ENCODE measurements at regions not wholly inside any gene's neighbourhood (a gene's known extent, or its start where the extent isn't known, plus 50 kb on each side); places are given as distances from the start of the nearest gene placed in this dataset.
"Not testable (repeated sequence)": the region's sequence is repeated elsewhere in the genome, so short reads cannot be mapped to it uniquely, and the experiment has no call there.

DNA sequence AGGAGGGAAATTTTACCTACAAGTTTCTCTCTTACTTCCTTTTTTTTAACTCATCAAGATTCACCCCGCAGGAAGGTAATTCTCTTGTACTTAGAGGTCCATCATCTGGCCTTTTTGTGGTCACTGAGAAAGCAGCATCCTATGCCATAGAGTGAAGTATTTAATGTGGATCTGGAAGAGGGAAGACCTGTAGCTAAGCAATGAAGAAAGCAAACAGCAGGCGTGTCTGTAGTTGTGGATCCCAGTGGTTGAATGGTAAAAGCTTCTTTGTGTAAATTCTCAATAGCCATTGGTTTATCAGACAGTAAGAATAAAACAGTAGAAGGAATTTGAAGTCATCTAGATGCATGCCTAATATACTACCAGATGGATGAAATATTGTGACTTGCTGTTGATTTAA lies 196.4 kb downstream of the ANKRD7 start:
- DNase-seq = no peak

DNA sequence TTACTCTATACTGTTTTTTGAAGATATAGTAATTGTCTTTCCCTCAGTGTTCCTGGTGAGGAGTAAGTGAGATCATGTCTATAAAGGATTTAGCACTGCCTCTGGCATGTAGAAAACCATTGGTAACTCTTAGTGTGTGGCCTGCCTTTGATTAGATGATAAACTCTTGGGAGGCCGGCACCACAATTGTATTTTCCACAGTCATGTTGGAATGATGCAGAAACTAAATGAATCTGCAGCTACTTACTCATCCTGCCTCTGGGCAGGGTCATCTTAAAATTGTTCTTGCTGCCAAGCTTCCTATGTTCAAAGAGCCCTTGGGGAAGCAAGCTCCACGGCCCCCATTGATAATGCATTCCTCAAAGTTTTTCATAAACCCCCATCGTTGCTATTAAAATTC lies 204.6 kb downstream of the ANKRD7 start:
- DNase-seq = no peak

DNA sequence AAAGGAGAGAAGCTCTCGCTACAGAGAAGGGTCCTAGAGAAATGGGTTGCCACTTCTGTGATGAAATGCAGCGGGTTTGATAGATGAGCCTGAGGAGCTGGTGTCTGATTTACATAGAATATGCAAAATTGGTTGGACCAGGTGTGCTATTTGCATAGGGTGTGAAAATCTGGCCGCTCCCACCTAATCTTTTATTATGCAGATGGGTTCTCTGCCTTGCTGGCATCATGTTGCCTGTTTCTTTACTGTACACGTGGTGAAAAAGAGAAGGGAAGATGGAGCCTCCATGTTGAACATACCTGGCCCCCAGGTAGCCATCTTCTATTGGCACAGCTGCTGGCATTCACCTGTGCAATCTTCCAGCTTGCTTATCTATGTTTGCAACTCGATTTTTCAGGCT lies 212.2 kb downstream of the ANKRD7 start:
- DNase-seq = no peak

DNA sequence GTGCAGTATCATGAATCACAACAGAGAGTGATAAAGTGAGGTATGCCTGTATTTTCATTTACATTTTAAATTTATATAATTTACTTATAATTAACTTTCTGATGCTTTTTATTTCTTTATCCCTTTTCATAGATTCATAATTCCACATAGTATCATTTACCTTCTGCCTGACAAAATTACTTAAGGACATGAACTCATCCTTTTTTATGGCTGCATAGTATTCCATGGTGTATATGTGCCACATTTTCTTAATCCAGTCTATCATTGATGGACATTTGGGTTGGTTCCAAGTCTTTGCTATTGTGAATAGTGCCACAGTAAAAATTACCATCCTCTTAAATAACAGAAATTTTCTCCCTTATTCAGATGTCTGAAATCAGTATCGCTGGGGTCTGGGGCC lies 224.5 kb downstream of the ANKRD7 start:
- DNase-seq = not testable (repeated sequence)

DNA sequence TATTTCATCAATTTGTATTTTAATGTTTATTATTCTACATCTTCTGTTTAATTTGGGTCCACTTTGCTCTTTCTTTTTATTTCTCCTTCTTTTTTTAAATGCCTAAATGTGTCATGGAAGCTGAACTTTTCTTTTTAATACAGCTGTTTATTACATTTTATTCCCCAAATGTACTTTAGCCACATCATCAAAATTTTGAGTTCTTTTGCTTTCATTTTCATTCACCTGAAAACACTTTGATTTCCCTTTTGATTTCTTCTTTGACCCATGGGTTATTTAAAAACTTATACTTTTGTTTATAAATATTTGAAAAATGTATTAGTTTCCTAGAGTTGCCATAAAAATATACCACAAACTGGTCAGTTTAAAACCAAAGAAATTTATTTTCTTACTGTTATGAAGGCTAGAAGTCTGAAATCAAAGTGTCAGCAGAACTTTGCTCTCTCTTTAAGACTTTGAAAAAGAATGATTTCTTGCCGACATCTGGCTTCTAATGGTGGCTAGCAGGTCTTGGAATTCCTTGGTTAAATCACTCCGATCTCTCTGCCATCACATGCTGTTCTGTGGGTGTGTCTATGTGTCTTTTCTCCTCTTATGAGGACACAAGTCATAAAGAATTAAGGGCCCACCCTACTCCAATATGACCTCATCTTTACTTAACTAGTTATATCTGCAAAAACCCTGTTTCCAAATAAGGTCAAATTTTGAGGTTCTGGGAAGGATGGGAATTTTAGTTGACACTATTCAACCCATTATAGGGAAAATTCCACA lies 225.5 kb downstream of the ANKRD7 start:
- DNase-seq = no peak

DNA sequence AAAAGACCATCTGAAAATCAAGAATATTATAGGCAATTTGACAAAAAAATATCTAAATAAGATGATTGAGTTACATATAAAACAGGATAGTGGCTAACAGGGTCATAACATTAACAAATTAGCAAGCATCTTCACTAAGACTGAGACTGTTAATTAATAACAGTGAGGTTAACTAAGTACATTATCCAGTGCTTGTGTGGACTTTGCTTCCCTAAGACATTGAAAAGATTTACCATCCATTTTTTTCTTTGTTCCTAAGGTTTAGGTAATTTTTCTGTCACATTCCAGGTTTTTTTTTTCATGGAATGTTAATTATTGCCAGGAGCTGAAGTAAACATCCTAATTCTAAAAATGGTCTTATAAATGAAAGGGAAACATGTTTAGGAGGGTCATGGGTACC lies 227.6 kb downstream of the ANKRD7 start:
- DNase-seq = no peak

DNA sequence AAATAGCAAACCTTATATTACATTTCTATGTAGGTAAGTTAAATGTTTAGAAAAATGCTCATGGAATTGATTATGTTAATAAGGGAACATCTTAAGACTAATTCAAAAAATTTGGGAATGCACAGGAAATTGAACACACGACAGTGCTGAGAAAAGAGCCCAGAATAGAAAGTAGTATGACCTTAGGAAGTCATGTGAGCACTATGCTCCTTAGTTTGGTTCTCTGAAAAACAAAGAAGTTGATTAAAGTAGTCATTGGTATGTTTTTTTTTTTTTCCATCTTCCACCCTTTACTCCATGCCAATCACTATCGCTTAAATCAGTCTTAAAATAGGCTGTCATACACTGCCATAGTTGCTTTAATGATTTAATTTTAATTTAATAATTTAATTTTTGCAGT lies 242.9 kb downstream of the ANKRD7 start:
- no peak for DNase-seq

DNA sequence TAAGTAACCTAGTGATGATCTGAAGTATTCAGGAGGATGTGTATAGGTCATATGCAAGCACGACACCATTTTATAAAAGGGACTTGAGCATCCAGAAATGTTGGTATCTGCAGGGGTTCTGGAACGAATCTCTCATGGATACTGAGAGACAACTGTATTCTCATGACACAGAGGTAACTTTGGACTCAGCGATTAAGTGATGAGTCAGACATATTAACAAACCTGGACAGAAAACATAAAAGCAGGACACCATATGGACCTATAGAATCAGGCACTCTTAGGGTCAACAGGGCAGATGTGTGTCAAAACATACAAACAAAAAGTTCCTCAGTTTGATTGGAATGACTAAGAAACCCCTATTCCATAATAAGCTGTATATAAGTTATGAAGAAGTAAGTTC lies 248.1 kb downstream of the ANKRD7 start:
- no peak for DNase-seq

DNA sequence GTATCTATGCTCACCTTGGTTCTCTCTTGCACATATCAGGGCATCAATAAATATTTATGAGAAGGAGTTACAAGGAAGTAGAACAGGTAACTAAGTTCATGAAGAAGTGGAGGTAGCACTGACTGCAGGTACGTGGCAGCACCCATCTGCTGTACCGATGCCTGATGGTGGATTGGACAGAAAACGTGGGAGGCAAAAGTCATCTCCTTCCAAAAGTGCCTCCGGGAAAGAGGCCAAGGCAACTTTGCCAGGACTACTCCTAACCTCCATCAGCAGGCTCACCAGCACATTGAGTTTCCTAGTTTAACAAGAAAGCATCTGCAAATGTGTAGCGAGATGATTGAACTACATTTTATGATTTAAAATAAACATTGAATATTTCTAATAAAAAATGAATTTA lies 248.8 kb downstream of the ANKRD7 start:
- no peak for DNase-seq

DNA sequence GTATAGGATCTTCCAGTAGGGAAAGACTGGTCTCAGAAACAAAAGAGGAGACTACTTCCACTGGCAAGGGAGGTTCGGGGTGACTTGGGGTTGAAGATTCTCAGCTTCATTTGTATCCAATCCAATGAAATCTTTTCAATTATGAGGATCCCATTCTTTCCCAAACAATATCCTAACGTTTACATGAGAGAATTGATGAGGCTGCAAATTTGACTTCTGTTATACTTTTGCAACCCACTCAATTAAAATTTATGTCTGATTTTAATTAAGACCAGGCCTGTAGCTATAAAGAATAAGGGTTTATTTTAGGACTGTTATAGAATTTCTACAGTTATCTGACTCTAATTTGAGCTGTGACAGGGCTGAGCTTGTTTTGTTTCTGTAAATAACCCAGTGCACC lies 251.5 kb downstream of the ANKRD7 start:
- no peak for DNase-seq

DNA sequence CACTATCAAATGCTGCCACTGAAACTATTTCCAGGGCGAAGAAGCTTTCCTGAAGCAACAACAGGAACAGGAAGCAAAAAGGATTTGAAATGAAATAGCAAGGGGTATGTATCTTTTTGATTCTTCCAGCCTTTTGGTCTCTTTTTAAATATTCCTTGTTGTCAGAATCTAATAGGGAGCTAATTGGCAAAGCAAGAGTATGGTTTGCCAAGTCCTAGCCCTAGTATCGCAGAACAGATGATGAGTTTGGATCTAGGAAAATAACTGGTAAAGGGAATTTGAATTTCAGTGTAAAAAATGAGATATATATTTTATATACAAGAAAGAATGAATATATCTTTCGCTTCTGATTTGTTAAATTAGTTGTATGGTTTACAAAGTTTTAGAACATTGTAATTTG lies 252.5 kb downstream of the ANKRD7 start:
- no peak for DNase-seq

DNA sequence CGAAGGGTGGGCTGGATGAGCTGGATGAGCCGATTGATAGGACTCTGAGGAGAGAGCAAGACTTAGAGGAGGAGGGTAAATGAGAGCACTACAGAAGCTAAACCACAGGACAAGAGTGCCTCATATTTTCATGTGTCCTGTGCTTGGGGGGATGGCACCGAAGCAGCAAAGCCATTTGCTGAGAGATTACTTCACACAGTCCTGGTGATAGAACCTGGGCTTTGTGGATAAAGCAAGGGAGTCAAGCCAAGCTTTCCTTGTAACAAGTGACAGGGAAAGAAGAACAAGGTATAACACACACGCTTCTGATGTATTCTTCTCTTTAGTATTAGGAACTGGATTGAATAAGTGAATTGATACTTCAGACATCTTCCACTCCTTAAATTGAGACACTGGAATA lies 253.7 kb downstream of the ANKRD7 start:
- no peak for DNase-seq

DNA sequence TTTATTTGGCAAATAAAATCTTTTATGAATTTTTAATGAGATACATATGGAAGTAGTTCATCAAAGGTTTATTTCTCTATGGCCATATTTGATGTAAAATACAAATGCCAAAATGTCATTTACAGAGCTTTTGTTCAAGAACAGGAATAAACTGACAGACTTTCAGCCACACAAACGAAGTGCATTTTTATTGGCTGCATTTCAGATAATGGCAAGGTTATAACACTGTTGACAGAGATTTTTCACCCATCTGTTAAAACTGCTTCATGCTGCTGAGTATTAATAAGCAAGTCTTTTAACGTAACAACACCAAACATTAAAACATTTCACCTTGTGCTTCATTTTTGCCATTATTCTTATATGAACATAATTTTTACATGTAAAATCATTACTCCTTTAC lies 254.4 kb downstream of the ANKRD7 start:
- DNase-seq = no peak

DNA sequence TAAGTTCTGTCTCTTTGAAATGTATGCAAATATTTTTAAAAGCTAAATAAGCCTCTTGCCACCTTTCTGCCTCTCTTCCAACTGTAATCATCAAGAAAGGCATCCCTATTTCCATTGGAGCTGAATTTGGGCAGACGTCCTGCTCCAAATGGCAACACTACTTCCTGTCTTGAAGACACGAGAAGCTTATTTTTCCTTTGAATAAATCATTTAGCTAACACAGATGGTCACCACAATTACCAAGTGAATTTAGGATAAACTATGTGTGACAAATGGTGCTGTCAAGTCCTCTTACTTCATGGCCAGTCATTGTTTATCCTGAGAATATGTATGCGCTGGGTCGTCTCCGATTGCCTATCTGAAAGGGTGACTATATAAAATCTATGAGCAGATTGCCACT lies 268.0 kb downstream of the ANKRD7 start:
- no peak for DNase-seq

DNA sequence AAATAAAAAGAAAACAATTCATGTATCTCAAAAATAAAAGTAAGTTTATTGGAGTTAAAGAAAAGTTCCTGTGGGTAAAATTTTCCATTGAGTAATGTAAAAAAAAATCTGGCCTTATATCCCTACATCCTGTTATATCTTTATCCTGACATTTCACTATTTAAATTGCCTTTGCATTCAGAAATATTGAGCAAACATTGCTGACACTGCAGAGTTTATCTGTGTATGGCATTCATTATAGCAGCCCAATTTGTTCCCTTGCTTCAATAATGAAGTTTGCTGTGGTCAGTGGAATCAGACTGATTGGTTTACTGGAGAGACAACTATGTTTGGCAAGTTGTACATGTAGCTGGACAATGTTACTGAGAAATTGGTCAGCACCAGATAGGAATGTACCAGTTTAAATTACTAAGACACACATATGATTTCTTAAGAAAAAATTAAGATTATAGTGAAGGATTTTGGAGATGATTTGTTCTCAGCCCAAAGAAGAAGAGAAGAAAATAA lies 271.7 kb downstream of the ANKRD7 start:
- no peak for DNase-seq

DNA sequence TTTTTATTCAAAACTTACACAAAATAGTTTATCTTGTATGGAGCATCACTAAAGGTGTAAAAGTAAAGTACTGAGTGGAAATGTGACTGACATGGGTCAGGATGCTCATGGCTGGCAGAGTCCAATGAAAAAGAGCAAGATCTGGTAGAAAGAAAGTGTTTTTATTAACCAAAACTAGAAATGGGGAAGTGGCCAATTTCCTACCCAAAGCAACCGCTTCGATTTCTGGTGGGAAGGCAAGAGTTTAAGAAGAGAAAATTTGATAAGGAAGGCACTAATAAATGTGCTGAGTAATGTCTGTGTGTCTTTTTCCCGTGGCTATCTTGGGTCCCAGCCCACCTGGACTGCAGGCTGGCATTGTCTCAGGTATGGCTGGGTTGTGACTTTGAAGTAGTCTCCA lies 277.7 kb downstream of the ANKRD7 start:
- DNase-seq = no peak

DNA sequence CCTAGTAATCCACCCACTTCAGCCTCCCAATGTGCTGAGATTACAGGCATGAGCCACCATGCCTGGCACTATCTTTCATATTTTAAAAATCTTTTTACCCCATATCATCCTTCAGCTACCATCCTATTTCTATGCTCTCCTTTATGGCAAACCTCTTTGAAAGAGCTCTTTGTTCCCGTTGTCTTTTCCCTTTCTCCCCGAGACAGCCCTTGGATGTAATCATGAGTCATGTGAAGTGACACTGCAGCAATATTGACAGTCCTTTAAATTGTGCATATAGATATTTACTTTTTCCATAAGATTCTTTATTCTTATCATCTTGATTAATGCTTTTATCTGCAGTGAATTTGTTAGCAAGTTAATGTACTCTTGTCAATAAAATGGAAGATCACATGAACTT lies 286.6 kb downstream of the ANKRD7 start:
- no peak for DNase-seq

DNA sequence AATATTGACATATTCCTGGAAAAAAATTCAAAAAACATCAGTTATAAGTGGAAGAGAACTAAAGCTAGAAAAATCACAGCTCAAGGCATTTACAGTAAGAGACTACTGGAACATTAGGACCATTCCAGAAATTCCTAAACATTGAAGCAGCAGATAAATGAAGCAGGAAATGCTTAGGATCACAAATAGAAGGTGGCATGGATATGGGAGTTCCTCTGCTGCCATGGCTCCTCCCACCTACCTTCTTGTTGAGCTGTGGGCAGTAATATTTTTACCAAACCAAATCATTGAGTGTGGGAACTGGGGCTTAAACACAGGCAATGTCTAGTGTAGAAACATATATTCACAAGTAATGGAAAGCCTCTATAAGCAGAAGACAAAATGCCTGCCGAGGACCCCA lies 292.8 kb downstream of the ANKRD7 start:
- DNase-seq = peak; percentile 37

DNA sequence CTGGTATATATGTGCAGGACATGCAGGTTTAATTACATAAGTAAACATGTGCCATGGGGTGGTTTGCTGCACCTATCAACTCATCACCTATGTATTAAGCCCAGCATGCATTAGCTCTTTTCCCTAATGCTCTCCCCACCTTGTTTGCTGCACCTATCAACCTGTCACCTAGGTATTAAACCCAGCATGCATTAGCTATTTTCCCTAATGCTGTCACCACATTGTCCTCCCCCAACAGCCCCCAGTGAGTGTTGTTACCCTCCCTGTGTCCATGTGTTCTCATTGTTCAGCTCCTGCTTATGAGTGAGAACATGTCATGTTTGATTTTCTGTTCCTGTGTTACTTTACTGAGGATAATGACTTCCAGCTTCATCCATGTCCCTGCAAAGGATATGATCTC lies 300.5 kb downstream of the ANKRD7 start:
- DNase-seq = no peak

DNA sequence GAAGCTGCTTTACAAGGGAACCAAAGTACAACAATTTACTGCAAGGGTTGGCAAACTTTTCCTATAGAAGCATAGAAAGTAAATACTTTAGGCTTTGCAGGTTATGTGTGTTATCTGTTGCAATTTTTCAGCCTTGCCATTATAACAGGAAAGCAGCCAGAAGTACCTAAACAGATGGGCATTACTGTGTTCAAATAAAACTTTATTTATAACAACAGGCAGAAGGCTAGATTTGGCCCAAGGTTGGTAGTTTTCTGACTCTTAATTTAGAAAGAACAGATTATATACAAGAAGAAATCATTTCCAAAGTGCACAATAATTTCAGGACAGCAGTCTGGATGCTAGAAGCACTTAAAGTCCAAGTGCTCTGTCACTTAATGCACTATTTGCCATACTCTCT lies 307.1 kb downstream of the ANKRD7 start:
- no peak for DNase-seq

DNA sequence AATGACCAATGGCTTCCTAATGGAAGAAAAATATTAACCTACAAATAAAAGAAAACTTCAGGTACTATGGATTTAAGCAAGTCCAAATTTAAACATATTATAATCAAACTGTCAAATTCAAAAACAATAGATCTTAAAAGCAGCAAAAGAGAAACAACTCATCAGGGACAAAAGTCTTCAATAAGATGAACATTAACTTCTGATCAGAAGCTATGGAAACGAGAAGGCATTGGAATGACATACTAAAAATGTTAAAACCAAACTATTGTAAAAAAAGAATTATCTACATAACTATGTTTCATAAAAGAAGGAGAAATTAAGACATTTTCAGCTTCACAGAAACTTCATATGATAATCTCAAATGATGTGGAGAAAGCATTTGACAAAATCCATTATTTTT lies 334.7 kb downstream of the ANKRD7 start:
- DNase-seq = no peak

DNA sequence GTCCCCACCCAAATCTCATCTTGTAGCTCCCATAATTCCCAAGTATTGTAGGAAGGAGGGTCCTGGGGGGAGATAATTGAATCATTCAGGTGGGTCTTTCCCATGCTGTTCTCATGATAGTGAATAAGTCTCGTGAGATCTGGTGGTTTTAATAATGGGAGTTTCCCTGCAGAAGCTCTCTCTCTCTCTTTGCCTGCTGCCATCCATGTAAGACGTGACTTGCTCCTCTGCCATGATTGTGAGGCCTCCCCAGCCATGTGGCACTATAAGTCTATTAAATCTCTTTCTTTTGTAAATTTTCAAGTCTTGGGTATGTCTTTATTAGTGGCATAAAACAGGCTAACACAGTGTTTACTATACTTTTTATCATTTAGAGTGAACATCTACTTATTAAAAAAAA lies 338.8 kb downstream of the ANKRD7 start:
- no peak for DNase-seq

DNA sequence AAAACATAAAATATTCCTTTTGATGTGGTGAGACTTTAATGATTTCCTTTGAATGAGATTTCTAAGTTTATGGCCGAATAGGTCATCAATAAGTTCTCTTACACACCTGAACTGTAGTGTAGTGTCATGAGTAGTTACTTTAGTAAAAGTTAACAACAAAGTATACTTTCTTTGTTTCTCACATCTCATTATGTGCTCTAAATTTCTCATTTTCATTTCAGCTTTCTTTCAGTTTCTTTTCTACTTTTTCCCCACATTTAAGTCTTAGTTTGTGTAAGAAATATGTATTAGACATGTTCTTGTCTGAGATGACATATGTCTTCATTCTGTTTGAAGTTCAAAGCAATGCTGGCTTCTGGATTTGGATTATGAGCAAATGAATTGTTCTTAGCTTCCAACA lies 348.1 kb downstream of the ANKRD7 start:
- DNase-seq = no peak

DNA sequence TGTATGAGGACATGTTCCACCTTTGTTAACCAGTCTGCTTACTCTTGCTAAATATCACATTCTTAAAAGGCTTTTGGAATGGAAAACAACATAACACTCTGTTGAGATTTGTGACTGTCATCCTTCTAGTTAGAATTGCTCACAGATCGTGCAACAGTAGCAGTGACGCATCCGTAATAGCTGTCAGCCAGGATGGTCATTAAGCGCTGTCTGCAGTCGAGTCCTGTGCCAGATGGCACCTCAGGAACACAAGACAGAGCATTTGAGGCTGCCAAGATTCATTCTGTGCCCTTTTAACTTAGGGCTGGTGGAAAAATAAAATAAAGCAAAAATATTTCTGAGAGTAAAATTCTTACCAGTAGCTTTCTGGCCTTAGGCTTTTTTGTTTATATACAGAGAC lies 348.6 kb downstream of the ANKRD7 start:
- DNase-seq = no peak

DNA sequence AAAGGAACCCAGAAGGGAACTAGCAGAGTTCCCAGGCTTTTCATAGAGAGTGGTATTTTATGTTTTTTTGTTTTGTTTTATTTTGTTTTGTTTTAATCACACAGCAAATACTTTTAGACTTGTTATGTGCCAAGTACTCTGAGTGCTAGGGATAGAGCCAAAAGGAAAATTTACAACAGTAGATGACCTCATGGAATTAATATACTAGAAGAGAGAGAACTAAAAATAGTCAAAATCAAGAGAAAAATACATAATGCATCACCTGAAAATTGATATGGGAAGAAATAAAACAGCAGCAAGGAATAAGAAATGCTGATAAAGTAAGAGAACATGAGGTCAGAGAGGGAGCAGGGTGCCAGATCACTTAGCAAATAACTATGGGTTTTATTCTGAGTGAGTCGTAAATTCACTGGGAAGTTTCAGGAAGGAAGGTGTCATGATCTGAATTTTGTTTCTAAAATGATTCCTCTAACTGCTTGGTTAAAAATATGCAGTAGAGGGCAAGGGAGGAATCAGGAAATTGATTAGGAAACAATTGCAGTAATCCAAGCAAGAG lies 351.0 kb downstream of the ANKRD7 start:
- no peak for DNase-seq

All from kidney glomerular epithelial cell (primary cell).